Stimulated activated CD4-positive, alpha-beta T cell treated with anti-CD3 and anti-CD28 coated beads, Interleukin-15, amount 100 ng/mL, for 48 hours (primary cell): ENCODE measurements at regions not wholly inside any gene's neighbourhood (a gene's known extent, or its start where the extent isn't known, plus 50 kb on each side); places are given as distances from the start of the nearest gene placed in this dataset.
"Not testable (repeated sequence)": the region's sequence is repeated elsewhere in the genome, so short reads cannot be mapped to it uniquely, and the experiment has no call there.

Source experiments
- DNase-seq, 2 donors: peaks; one replicate each; pipeline ENCODE4 v3.0.0-alpha.2; 2020; ENCODE audit warnings: low read depth in 2 of 2

DNA sequence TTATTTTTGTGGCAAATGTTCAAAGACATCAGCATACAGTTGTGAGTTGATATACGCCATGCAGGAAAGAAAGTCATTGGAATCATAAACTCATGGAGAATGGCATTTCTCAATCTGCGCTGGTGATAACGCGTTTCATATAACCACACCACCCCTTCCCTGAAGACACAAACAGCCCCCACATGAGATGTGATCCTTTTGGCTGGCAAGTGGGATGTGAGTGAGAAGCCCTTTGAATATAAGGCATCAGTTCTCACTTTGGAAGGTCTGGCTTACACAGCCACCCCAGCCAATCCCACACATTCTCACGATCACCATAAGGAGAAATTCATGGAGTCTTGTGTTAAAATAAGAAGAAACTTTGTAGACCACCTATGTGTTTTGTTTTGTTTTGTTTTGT, 725.0 kb downstream of the PRELID2 start:
- DNase-seq = no peak

DNA sequence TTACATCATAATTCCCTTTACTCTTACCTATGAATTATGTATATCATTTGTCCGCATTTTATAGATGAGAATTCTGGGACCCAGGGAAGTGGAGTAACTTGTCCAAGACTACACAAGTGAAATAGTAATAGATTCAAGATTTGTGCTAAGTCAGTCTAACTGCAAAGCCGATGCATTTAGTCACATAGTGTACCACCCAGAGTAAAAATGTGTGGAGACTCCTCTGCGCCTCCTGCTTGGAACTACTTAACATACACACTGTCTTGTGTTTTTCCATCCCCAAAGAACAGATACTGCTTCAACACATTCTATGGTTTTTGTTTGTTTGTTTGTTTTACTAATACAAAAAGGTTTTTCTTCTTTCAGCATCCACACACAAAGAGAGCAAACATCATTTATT, 729.8 kb downstream of the PRELID2 start:
- no peak for DNase-seq

DNA sequence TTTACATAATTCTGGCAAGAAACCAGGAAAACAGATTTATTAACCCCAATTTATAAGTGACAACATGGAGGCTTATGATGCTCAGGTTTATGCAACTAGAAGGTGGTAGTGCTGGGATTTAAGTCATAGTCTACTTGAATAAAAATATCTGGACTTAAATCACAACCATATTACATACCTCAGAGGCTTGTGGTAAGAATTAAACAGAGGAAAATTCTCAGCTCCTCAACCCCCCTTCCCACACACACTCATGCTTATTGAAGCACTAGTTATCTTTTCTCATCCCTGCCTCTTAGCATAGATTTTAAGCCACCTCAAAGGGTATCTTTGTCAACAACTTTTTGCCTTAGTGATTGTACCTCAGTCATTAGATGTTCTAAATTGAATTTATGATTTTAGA, 731.0 kb downstream of the PRELID2 start:
- DNase-seq = no peak

DNA sequence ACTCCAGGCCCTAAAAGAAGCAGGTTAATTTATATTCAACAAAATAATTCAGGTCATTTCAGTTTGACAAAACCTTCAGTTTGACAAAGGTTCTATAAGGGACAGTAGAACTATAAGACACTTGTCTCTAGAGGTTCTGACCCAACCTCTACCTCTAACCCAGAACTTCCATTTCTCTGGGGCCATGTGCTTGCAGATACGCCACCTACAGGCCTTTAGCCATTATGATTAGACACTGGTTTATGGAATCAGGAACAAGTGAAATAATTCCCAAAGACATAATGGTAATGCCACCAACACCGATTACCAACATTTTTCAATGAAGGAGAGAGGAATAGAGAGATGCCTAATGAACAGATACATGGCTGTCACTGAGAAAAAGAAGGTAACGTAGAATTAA, 733.9 kb downstream of the PRELID2 start:
- no peak for DNase-seq

DNA sequence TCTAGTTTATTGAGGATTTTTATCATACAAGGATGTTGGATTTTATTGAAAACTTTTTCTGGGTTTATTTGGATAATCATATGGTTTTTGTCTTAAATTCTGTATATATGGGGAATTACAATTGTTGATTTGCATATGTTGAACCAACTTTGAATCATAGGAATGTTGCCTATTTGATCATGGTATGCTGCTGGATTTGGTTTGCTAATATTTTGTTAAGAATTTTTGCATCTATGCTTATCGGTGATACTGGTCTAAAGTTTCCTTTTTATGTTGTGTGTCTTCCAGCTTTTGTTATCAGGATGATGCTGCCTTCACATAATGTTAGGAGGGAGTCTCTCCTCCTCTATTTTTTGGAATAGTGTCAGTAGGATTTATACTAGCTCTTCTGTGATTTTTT, 745.0 kb downstream of the PRELID2 start:
- DNase-seq = no peak

DNA sequence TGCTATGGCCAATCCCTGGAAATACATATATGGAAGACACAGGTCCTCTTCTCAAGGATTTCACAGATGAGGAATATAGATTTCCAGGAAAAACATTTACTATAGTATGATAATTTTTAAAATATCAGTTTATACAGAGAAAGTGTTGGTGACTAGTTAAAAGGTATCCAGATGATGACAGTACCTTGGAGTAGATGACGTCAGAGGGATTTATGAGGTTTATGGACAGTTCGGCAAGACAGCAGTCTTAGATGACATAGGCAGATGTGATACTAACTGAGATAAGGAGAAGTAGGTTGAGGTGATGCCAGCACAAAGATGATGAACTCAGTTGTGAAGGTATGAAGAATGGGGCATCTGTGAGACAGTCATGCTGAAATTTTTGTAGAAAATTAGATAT, 750.3 kb downstream of the PRELID2 start:
- no peak for DNase-seq

DNA sequence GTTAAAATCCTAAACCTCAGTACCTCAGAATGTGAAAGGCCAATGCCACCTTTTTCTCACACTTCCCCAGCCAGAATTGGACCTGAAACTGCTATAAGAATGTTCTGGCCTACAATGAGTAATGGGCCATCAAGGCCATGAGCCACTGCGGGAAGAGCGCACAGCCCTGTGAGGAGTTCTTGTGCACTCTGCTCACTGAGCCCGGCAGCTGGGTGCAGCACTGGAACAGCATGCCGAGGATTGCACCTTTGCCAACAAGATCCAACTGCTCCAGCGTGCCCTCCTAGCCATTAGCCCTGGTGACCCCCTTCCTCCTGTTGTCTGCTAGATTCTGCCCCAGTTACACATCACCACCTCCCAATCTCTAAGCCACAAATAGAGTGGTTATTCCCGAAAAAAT, 758.1 kb downstream of the PRELID2 start:
- no peak for DNase-seq

DNA sequence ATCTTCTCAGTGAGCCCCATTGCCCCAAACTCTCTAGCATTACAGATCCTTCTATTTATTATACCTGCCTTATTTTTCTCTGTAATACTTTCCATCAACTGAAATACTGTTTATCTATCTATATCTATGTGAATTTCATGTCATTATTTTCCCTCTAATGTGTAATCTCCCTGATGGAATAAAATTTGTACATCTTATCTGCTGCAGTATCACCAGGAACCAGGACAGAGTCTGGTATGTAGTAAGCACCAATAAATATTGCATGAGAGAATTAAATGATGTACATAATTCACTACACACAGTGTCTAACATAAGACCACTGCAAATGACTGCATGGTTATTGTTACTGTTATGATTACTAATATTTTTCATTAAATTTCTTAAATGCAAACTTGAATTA, 759.1 kb downstream of the PRELID2 start:
- DNase-seq = no peak

DNA sequence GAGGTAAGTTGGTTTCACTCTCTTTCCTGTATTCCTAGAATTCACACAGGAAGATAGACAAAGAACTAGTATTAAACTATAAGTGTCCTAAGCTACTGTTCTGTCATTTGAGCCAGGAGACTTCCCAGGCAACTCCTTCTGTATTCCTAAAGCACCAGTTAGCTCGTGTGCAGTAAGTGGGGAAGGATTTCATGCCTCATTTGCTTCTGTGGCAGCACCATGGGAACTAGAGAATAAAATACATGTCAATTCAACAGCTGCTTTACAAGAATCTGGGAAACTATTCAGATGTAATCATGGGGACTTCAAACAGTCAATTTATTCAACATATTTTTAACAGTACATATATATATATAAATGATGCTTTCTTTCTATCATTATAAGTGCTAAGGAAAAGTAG, 762.3 kb downstream of the PRELID2 start:
- DNase-seq = no peak

DNA sequence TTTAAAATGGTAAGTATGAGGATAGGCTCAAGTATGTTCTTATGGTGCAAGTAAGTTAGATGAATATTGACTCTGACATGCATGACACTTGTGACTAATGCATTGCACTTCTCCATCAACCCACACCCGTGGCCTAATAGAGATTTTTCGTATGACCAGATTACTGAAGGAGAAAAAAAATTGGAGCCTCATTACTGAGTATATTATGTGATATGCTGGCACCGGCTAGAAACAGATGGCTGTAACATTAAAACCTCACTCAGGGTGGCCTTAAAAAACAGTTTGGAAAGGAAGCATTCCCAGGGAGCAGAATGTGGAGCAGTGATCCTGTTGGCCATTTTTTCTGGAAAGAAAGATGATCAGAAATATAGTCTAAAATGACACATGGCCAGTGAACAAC, 766.4 kb downstream of the PRELID2 start:
- no peak for DNase-seq

DNA sequence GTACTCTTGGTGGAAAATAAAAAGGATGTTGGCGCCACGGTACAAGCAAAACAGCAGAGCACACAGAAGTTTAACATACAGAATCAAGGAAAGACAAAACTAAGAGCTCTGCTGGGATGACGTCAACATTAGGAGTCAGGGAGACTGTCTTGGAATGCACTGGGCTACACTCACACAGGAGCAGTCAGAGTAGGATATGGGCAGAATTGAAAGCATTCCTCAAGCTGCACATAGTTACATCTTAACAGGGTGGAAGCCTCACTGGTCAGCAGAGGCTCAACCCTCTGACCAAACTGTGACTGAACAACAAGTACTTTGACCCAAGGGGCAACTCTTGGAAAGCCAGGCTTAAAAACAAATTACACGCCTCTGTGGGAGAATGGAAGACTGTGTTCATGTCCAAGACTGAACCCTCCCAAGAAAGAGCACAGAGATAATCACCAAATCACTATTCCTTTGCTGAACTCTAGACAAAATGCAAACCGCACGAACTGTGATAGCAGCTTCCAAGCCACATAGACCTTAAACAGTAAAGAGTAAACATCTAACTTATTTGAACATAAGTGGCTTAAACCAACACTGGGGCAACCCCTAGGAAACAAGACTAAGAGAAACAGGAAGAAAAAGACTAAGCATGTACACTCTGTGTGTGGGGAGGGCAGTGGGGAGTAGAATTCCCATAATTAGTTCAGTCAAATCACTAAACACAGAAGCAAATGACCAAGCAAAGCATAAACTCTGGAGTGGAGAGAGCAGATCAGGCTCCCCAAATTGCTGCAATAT, 772.7 kb downstream of the PRELID2 start:
- no peak for DNase-seq

DNA sequence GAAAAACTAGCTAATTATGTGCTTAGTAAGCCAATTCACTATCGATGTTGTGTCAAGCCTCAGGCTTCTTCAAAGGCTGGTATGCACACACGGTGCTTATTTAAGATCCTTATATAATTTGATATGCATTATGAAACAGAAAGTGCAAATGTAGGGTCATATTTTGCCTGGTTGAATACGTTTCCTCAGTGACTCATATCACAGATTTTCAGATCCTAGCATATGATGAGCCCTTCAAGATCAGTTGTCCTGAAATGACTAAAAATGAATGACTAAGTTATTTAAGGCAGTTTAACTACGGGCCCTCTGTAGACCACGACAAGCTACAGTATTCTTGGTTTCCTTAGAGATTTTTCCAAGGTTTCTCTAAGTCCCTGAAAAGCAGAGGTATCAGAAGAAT, 778.3 kb downstream of the PRELID2 start:
- no peak for DNase-seq

DNA sequence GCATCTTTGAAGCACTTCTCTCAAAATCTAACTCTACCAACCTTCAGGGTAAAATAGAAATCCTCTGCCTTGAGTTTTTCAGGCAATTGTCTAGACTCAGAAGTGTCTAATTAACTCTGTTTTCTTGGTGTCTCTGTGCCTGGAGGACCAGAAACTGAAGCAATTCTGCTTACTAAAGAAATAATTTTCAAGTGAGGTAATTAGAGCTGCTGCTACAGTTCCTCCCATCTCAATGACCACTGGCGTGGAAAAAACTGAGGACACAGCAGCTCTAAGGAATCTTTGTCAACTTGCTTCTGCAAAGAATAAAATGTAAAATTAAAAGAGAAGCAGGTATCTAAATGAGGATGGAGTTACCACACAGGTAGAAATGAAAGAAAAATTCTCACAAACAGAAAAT, 785.0 kb downstream of the PRELID2 start:
- no peak for DNase-seq

DNA sequence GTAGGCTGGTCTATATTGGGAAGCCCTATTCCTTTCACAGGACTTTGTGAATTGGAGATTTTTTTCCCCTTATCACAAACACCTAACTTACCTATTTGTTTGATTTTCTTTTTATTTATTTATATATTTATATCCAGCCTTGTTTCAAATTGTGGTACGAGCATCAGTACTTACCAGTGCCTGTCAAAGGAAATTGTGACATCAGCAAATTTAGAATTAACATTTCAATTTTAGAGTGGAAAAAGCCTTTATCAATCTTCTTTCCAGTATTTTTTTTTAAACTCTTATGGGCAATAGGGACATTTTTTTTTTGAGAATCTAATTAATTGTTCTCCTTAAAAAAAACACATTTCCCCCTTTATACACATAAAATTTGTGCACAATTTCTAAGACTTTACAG, 790.2 kb downstream of the PRELID2 start:
- no peak for DNase-seq

DNA sequence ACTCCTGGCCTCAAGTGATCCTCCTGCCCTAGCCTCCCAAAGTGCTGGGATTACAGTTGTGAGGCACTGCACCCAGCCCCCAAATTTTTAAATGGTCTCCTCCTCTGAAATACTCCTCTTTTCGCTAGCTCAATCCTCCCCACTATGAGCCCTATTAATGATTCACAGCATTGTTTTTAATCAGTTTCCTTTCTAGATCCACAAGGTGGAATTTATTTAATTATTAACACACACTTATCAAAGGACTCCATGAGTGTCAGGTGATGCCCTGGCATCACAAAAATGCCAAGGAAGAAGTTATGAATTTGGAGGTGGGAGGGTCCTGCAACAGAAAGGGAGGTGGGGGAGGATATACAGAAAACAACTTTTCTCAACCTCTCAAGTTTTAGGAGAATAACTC, 806.5 kb downstream of the PRELID2 start:
- DNase-seq = no peak

DNA sequence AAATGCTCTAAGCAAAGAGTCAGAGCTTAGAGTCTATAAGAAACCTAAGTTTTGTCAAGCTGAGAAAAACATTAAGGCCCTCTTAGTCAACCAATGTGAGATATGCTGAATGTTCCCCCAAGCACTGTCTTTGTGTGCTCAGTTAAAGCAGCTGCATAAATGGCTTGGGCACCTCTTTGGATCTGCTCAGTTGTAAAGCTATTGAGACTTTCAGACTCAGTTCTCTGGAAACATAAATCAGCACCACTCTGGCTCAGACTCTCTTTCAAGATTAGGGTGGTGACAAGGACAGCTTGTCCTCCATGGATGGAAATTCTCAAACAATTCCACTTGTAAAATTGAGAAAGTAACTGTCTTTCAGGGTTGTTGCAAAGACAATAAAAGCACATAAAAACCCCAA, 807.9 kb downstream of the PRELID2 start:
- DNase-seq = no peak

DNA sequence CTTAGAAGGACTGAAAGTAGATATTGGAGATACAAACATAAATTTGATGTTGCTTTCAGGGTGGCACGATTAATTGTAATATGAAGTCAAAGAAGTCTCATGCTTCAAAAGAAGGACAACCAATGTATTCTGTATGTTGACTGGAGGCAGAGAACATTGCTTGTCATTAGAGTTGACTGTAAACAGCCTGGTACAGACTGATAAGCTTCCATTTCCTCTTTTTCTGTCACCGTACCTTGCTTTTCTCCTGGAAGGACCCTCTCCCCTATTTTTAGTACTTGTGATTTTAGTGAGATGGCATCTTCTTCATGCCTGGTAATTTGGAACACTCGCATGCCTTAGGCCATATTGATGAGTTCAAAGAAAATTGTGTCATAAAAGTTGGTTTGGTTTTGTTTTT, 809.4 kb downstream of the PRELID2 start:
- no peak for DNase-seq

DNA sequence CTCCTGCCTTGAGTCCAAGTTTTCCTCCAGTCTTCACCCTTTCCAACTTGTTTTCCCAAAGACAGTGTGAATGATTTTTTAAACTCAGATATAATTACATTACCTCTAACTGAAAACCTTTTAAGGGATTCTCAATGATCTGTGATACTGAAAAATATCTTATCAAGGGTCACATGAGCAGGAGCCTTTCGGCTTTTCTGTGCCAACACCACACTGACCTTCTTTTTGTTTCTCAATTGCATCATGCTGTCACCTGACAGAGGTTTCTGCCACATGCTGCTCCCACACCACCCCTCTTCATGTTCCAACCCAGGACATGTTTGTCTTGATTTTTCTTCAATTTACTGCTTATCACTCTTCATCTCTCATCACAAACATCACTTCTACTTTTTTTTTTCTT, 820.0 kb downstream of the PRELID2 start:
- no peak for DNase-seq

DNA sequence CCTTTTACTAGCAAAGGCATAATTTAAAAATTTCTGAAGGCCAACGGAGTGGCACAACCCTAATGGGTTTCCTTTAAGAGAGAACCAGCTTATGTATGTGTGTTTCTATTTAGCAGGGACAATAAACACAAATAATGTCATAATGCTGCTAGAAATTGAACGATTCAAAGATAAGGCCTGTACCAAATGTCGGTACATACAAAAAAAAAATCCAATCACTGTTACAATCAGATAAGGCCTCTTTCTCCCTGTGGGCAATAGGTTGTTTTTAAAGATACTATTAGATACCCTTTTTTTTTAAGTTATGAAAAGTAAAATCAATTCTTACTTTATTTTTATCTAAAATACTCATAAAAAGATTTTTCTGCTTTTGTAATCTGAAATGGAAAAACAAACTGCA, 821.0 kb downstream of the PRELID2 start:
- DNase-seq = no peak

DNA sequence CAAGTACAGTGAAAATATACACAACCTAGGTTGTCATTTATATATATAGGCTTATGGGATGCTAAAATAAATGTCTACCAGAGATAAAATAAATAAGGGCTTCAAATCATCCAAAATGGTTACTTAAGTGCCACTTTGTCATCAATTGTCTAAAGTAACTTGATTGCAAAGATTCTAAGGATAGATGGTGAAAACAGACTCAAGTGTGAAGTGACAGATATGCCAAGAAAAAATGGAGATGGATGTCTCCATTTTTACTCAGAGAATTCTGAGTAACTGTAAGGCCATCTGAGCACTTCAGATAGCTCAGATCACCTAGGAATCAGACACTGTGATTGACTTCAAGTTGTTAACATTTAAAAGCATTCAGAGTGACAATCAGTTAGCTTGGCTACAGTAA, 824.3 kb downstream of the PRELID2 start:
- no peak for DNase-seq

DNA sequence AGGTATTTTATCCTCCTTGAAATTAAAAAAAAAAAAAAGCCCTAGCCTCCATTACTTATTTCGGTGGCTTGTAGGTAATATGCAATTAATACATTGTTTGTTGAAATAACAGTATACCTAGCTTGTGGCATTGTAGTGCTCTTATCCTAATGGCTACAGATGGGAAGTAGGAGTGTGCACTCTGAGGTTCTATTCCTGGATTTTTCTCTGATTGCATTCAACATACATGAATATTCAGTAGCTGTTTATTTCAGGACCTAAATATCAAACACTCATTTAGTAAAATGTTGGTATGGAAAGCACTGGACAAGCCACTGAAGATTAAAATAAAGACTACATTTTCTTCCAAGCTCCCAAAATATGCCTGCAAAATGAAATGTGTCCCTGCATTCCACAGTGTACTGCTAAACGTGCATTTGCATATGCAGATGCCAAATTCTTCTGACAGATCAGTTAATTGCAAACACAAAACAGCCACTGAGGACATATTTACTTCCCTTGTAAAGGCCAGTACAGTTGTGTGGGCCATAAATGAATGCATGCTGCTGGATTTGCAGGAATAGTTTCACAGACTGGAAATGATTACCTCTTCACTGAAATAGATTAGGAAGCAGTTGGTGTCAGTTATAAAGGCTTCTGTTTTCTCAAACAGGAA, 826.1 kb downstream of the PRELID2 start:
- DNase-seq = no peak

DNA sequence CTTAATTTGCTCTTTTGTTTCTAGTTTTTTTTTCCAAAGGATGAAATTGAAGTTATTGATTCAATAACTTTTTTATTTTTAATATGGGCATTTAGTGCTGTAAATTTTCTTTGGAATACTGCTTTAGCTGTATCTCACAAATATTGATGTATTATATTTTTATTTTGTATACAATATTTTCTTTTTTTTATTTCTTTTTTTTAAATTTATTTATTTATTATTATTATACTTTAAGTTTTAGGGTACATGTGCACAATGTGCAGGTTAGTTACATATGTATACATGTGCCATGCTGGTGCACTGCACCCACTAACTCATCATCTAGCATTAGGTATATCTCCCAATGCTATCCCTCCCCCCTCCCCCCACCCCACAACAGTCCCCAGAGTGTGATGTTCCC, 823.7 kb downstream of the KCTD16 start:
- not testable (repeated sequence) for DNase-seq

DNA sequence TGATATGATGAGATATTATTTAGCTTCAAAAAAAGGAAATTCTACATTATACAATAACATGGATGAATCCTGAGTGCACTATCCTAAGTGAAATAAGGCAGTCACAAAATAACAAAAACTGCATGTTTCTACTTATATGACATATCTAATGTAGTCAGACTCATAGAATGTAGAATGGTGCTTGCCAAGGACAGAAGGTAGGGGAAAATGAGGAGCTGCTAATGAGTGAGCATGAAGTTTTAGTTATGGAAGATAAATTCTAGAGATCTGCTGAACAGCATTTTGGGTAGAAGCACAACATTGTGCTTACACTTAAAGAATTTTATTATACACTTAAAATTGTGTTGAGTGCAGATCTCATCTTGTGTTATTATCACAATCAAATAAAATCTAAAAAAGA, 812.4 kb downstream of the KCTD16 start:
- DNase-seq = no peak
